ENCODE measurements at regions not wholly inside any gene's neighbourhood (a gene's known extent, or its start where the extent isn't known, plus 50 kb on each side); places are given as distances from the start of the nearest gene placed in this dataset.

DNA sequence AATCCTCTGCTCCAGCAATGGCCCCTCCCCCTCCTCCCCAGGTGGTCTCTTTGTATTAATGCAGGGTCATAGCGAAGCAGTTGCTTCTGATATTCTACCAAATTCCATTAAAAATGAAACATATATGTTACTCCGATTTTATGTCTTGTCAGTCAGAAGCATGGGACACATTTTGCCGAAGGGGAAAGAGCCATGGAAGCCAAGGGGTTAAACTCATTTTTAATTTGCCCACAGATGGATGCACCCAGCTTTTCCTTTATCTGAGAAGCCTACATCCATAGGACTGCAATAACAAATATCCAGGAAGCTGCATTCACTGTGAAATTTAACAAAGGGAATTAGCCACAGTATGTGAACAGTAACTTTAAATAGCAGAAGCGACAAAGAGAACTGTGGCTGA, 688.2 kb downstream of the QKI start:
- TF ChIP-seq EZH2 (IDR thresholded peaks at IDR 0.05; ENCODE audit: insufficient read depth, poor library complexity, severe bottlenecking) (no peak), EZH2phosphoT487 (IDR thresholded peaks at IDR 0.05; ENCODE audit: insufficient read depth, low read depth) (no peak)
